AG04450 (cell line): ENCODE measurements at regions not wholly inside any gene's neighbourhood (a gene's known extent, or its start where the extent isn't known, plus 50 kb on each side); places are given as distances from the start of the nearest gene placed in this dataset.
A peak's percentile ranks its signal among the peaks of the same experiment; 100 is the strongest.

Source experiments
- CTCF ChIA-PET: fragments of 300-600, 350-600 bp; formaldehyde crosslinking; extraction: SDS; loops from one replicate; lab custom pipeline; 2022; ENCODE audit warnings: antibody characterized with exemption, inconsistent platforms; lab: Charles Lee
- POLR2A ChIA-PET: fragments of 350-600 bp; formaldehyde crosslinking; extraction: SDS; loops from one replicate; lab custom pipeline; 2021; ENCODE audit warnings: antibody characterized with exemption, inconsistent platforms; lab: Yijun Ruan, JAX
- DNase-seq: peaks from one replicate; pipeline ENCODE4 v3.0.0-alpha.2; 2011; ENCODE audit warnings: low read depth, low spot score
- H3K27ac ChIP-seq: one replicate; pipeline ENCODE4 v1.5.1; 2012; ENCODE audit warnings: low read depth, low read length, control low read depth
- H3K27me3 ChIP-seq: one replicate; pipeline ENCODE4 v1.6.0; 2012; ENCODE audit warnings: low read length; ENCODE audit not compliant: control insufficient read depth, insufficient read depth
- H3K4me3 ChIP-seq: 2 replicates; pipeline ENCODE4 v1.5.1; 2011; ENCODE audit warnings: mild to moderate bottlenecking, low read depth, low read length, control low read depth
- H3K9me3 ChIP-seq: 2 replicates; pipeline ENCODE4 v1.5.1; 2012; ENCODE audit warnings: low read length; ENCODE audit not compliant: control insufficient read depth, insufficient read depth
- TF ChIP-seq, protein P1 (sequence below): IDR thresholded peaks from 2 replicates; pipeline ENCODE4 v1.5.1; 2011; ENCODE audit warnings: low read depth, low read length, control low read depth, inconsistent platforms

DNA sequence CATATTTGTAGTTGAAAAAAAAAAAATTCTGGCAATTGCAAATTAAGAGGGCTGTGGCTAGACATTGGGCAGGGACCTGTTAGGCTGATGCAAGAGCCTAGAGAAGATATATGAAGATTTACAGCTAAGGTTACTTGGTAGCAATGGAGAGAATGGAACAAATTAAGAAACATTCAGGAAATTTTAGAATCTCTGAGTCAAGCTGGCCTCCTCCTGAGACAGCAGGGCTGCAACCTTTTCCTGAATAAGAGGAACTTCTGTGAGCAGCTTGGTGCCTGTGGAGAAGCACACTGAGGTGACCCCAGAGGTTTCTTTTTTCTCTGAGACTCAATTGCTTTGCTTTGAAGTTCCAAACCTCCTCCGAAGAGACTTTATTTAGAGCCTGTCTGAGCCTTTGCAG, 118.6 kb upstream of the LRATD1 start:
- Histone ChIP-seq H3K27me3 (no peaks in the 10 kb centered on the region), H3K27ac (no peak overlapping the region), H3K4me3 (no peak overlapping the region), H3K9me3 (no peaks in the 10 kb centered on the region)
- TF ChIP-seq, protein P1, sequence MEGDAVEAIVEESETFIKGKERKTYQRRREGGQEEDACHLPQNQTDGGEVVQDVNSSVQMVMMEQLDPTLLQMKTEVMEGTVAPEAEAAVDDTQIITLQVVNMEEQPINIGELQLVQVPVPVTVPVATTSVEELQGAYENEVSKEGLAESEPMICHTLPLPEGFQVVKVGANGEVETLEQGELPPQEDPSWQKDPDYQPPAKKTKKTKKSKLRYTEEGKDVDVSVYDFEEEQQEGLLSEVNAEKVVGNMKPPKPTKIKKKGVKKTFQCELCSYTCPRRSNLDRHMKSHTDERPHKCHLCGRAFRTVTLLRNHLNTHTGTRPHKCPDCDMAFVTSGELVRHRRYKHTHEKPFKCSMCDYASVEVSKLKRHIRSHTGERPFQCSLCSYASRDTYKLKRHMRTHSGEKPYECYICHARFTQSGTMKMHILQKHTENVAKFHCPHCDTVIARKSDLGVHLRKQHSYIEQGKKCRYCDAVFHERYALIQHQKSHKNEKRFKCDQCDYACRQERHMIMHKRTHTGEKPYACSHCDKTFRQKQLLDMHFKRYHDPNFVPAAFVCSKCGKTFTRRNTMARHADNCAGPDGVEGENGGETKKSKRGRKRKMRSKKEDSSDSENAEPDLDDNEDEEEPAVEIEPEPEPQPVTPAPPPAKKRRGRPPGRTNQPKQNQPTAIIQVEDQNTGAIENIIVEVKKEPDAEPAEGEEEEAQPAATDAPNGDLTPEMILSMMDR: no peak
- ChIA-PET CTCF (no interaction called here), POLR2A (no interaction called here)
- DNase-seq: no peak

GRCh38 chr2:14516844-14517243, 115.7 kb upstream of the LRATD1 start:
- ChIA-PET POLR2A (interaction anchor here (0.7 to 1.6 kb wide), 4 partner anchors 9 to 138 kb away, joined by 3 to 6 read pairs (median 4); no protein-coding TSS in a partner anchor), CTCF (interaction anchor here (1.0 to 1.5 kb wide), 2 partner anchors 118 to 542 kb away, joined by 3 to 6 read pairs; no protein-coding TSS in a partner anchor)
- TF ChIP-seq, protein P1: no peak
- Histone ChIP-seq H3K9me3 (no peaks in the 10 kb centered on the region), H3K27ac (no peak overlapping the region), H3K27me3 (no peaks in the 10 kb centered on the region), H3K4me3 (no peak overlapping the region)
- DNase-seq: peak; percentile 92

DNA sequence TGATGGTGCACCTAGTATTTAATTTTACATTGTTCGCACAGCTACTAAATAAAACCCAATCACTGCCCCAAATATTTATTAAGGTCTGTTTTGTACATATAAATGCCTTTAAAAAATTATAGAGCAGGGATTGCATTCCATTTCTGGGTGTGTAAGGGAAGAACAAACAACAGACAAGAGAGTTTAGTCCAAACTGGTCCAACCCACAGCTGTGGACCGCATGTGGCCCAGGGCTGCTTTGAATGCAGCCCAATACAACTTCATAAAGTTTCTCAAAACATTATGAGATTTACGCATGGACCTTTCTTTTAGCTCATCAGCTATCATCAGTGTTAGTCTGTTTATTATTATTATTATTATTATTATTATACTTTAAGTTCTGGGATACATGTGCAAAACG, 114.8 kb upstream of the LRATD1 start:
- POLR2A ChIA-PET: interaction anchor here (1.5 kb wide), 1 partner anchor 10 kb away, joined by 4 read pairs; no protein-coding TSS in a partner anchor
- Histone ChIP-seq H3K27me3 (no peaks in the 10 kb centered on the region), H3K4me3 (no peak overlapping the region), H3K9me3 (no peaks in the 10 kb centered on the region), H3K27ac (no peak overlapping the region)
- no peak for DNase-seq
- TF ChIP-seq, protein P1: no peak
- CTCF ChIA-PET: interaction anchor here (0.6 kb wide), 1 partner anchor 12 kb away, joined by 3 read pairs; no protein-coding TSS in a partner anchor

GRCh38 chr2:14520385-14520945, 112.1 kb upstream of the LRATD1 start:
- Histone ChIP-seq H3K27ac (no peak overlapping the region), H3K9me3 (no peaks in the 10 kb centered on the region), H3K27me3 (no peaks in the 10 kb centered on the region), H3K4me3 (no peak overlapping the region)
- TF ChIP-seq, protein P1: no peak
- CTCF ChIA-PET: no interaction called here
- no peak for DNase-seq
- POLR2A ChIA-PET: interaction anchor here (0.7 kb wide), 1 partner anchor 256 kb away, joined by 9 read pairs; no protein-coding TSS in a partner anchor

- Histone ChIP-seq H3K4me3 (no peak overlapping the region), H3K27ac (no peak overlapping the region), H3K9me3 (no peaks in the 10 kb centered on the region), H3K27me3 (no peaks in the 10 kb centered on the region)
- DNase-seq: peak; percentile 61
- CTCF ChIA-PET: no interaction called here
- POLR2A ChIA-PET: no interaction called here
- TF ChIP-seq, protein P1: no peak
Measured at GRCh38 chr2:14524041-14524802, 108.3 kb upstream of the LRATD1 start.
